ENCODE measurements at regions not wholly inside any gene's neighbourhood (a gene's known extent, or its start where the extent isn't known, plus 50 kb on each side); places are given as distances from the start of the nearest gene placed in this dataset.

GRCh38 chr6:44538131-44538806, 150.8 kb downstream of the CDC5L start:
- intact Hi-C loops (cut with DNase I) = no loop called here
- Histone ChIP-seq H3K36me3 (no peaks in the 10 kb centered on the region), H3K4me3 (no peak overlapping the region), H3K9me3 (no peaks in the 10 kb centered on the region), H3K4me1 (ENCODE audit: insufficient read depth) (peaks cover 4% of the 10 kb centered on the region), H3K27ac (no peak overlapping the region), H3K27me3 (no peaks in the 10 kb centered on the region)
- TF ChIP-seq POLR2A (IDR thresholded peaks at IDR 0.05) (no peak), EP300 (IDR thresholded peaks at IDR 0.05) (no peak), CTCF (IDR thresholded peaks at IDR 0.05) (no peak)
- WGBS, 3 donors = 68 to 81% (median 72%) methylated on average over 7 of the region's 7 CpGs
- no peak for DNase-seq

- no peaks in the 10 kb centered on the region for H3K9me3 ChIP-seq
- DNase-seq = no peak
- H3K27me3 ChIP-seq = no peaks in the 10 kb centered on the region
- peaks cover 4% of the 10 kb centered on the region for H3K4me1 ChIP-seq (ENCODE audit: insufficient read depth)
- WGBS, 3 donors = 47 to 64% (median 49%) methylated on average over 2 of the region's 2 CpGs
- intact Hi-C loops (cut with DNase I) = no loop called here
- no peak overlapping the region for H3K27ac ChIP-seq
- no peaks in the 10 kb centered on the region for H3K36me3 ChIP-seq
- H3K4me3 ChIP-seq = no peak overlapping the region
- TF ChIP-seq CTCF (IDR thresholded peaks at IDR 0.05) (no peak), POLR2A (IDR thresholded peaks at IDR 0.05) (no peak), EP300 (IDR thresholded peaks at IDR 0.05) (no peak)
Measured at GRCh38 chr6:44538807-44539201, 151.3 kb downstream of the CDC5L start.

- DNase-seq = no peak
- no peak overlapping the region for H3K4me3 ChIP-seq
- TF ChIP-seq CTCF (IDR thresholded peaks at IDR 0.05) = no peak
- no peak for TF ChIP-seq POLR2A (IDR thresholded peaks at IDR 0.05)
- no peak for TF ChIP-seq EP300 (IDR thresholded peaks at IDR 0.05)
- peaks cover 4% of the 10 kb centered on the region for H3K4me1 ChIP-seq (ENCODE audit: insufficient read depth)
- 94 to 98% (median 95%) methylated on average over 3 of the region's 3 CpGs for WGBS, 3 donors
- no peaks in the 10 kb centered on the region for H3K27me3 ChIP-seq
- no peaks in the 10 kb centered on the region for H3K36me3 ChIP-seq
- intact Hi-C loops (cut with DNase I) = no loop called here
- H3K27ac ChIP-seq = no peak overlapping the region
- H3K9me3 ChIP-seq = no peaks in the 10 kb centered on the region
Measured at GRCh38 chr6:44539701-44540355, 152.3 kb downstream of the CDC5L start.

GRCh38 chr6:44540881-44541280, 153.4 kb downstream of the CDC5L start:
- H3K27me3 ChIP-seq = no peaks in the 10 kb centered on the region
- no peak overlapping the region for H3K4me3 ChIP-seq
- intact Hi-C loops (cut with DNase I) = no loop called here
- DNase-seq = no peak
- WGBS, 3 donors = 96 to 99% (median 99%) methylated on average over 4 of the region's 4 CpGs
- no peaks in the 10 kb centered on the region for H3K36me3 ChIP-seq
- no peak overlapping the region for H3K27ac ChIP-seq
- H3K4me1 ChIP-seq (ENCODE audit: insufficient read depth) = peaks cover 4% of the 10 kb centered on the region
- TF ChIP-seq EP300 (IDR thresholded peaks at IDR 0.05) = no peak
- no peak for TF ChIP-seq POLR2A (IDR thresholded peaks at IDR 0.05)
- TF ChIP-seq CTCF (IDR thresholded peaks at IDR 0.05) = no peak
- no peaks in the 10 kb centered on the region for H3K9me3 ChIP-seq
